HEK293T (cell line): ENCODE measurements at regions not wholly inside any gene's neighbourhood (a gene's known extent, or its start where the extent isn't known, plus 50 kb on each side); places are given as distances from the start of the nearest gene placed in this dataset.

ENCODE experiments used
- ARNT ChIP-seq: fragments of 450-650 bp; IDR thresholded peaks from 2 replicates; pipeline ENCODE4 v1.6.1; 2017; ENCODE audit warnings: mild to moderate bottlenecking
- BHLHE40 ChIP-seq: fragments of 450-650 bp; IDR thresholded peaks from 2 replicates; pipeline ENCODE4 v1.6.1; 2016; ENCODE audit warnings: mild to moderate bottlenecking, moderate library complexity, borderline replicate concordance
- ELF4 ChIP-seq: fragments of 450-650 bp; IDR thresholded peaks from 2 replicates; pipeline ENCODE4 v1.6.1; 2017; ENCODE audit warnings: antibody characterized with exemption
- FOXA1 ChIP-seq: fragments of 450-650 bp; IDR thresholded peaks from 2 replicates; pipeline ENCODE4 v1.6.1; 2016; ENCODE audit warnings: mild to moderate bottlenecking
- FOXK2 ChIP-seq: fragments of 450-650 bp; IDR thresholded peaks from 2 replicates; pipeline ENCODE4 v1.6.1; 2016; ENCODE audit warnings: mild to moderate bottlenecking
- FOXM1 ChIP-seq: fragments of 450-650 bp; IDR thresholded peaks from 2 replicates; pipeline ENCODE4 v1.6.1; 2017; ENCODE audit warnings: mild to moderate bottlenecking, borderline replicate concordance
- HDGF ChIP-seq: fragments of 450-650 bp; IDR thresholded peaks from 2 replicates; pipeline ENCODE4 v1.6.1; 2017; ENCODE audit warnings: antibody characterized with exemption, borderline replicate concordance
- L3MBTL2 ChIP-seq: fragments of 450-650 bp; conservative IDR thresholded peaks from 2 replicates; pipeline ENCODE4 v1.6.1; 2016; ENCODE audit warnings: mild to moderate bottlenecking
- LEF1 ChIP-seq: fragments of 450-650 bp; IDR thresholded peaks from 2 replicates; pipeline ENCODE4 v1.6.1; 2017; ENCODE audit warnings: mild to moderate bottlenecking, borderline replicate concordance
- SP1 ChIP-seq: fragments of 450-650 bp; IDR thresholded peaks from 2 replicates; pipeline ENCODE4 v1.6.1; 2017
- SUZ12 ChIP-seq: fragments of 450-650 bp; IDR thresholded peaks from 2 replicates; pipeline ENCODE4 v1.6.1; 2016; ENCODE audit warnings: mild to moderate bottlenecking
- TARDBP ChIP-seq: fragments of 450-650 bp; IDR thresholded peaks from 2 replicates; pipeline ENCODE4 v1.6.1; 2016
- ZNF384 ChIP-seq: fragments of 450-650 bp; IDR thresholded peaks from 2 replicates; pipeline ENCODE4 v1.6.1; 2016
- TF ChIP-seq, protein P1 (sequence below): fragments of 450-650 bp; IDR thresholded peaks from 2 replicates; pipeline ENCODE4 v1.6.1; 2016

DNA sequence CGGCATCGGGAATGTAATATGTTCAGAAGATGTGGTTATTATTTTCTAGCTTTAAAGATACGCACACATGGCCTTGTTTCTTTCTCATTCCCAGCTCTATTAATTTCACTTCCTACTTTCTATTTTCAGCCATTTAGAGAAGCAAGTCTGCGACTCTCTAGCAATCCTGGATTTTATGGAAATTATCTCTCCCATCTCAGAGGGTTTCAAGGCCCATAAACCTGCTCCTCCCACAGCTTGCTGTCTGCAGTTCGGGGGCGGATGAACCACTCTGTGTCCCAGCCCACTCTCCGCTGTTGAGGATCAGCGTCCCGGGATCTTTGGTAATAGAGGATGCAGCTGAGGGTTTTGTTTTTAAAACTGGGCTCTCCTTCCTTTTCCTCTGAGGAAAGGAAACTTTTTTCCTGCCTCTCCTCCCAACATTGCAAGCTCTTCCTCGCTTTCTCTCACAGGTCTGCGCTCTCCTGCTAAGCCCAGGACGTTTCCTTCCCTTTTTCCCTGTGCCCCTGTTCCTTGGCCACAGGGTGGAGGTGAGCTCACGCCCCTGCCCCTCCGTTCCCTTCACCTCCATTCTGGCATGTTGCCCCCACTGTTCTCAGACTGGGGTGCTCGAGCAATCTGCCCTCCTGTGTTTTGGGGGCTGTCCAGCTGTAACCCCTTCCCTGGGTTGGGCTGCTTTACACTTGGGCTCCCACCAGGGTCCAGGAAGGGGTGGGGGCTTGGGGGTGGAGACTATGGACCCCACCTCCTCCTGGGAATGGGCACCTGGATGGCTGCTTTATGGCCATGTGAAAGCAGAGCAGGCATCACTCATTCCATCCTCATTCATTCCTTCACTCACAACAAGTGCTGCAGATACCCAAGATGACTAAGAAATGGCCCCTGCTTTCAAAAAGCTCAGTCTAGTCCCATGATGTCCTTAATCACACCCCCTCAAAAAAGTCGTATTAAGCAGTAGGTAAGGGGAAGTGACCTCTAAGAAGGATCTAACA, 54.9 kb downstream of the ZBTB9 start:
- TF ChIP-seq HDGF, result no peak
- TF ChIP-seq SUZ12, result no peak
- no peak for TF ChIP-seq TARDBP
- TF ChIP-seq BHLHE40, result no peak
- no peak for TF ChIP-seq ARNT
- TF ChIP-seq ELF4, result no peak
- TF ChIP-seq LEF1, result no peak
- no peak for TF ChIP-seq ZNF384
- no peak for TF ChIP-seq SP1
- no peak for TF ChIP-seq L3MBTL2
- TF ChIP-seq FOXM1, result no peak
- TF ChIP-seq, protein P1, sequence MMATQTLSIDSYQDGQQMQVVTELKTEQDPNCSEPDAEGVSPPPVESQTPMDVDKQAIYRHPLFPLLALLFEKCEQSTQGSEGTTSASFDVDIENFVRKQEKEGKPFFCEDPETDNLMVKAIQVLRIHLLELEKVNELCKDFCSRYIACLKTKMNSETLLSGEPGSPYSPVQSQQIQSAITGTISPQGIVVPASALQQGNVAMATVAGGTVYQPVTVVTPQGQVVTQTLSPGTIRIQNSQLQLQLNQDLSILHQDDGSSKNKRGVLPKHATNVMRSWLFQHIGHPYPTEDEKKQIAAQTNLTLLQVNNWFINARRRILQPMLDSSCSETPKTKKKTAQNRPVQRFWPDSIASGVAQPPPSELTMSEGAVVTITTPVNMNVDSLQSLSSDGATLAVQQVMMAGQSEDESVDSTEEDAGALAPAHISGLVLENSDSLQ, result no peak
- TF ChIP-seq FOXK2, result no peak
- no peak for TF ChIP-seq FOXA1
